ENCODE measurements at regions not wholly inside any gene's neighbourhood (a gene's known extent, or its start where the extent isn't known, plus 50 kb on each side); places are given as distances from the start of the nearest gene placed in this dataset.

DNA sequence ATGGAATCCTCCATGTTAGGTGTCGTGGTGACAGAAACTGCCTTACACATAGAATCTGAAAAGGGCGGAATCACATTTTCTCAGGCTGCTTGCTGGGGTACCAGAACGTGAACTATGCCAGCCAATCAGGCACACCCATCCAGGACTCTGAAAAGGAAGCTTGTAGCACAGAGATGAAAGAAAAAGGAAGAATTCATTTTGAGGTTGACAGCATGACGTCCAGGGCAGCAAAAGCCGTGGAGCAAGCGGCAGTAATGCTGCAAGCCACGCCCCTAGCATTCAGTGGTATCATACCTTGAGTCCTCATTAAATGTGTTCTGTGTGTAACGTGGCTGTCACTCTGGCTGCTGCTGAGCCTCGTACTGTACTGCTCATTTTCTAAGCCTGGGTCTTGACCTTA is 304.0 kb downstream of the DYSF start:
- H3K23ac ChIP-seq (ENCODE audit: insufficient read length): no peak overlapping the region
- no peaks in the 10 kb centered on the region for H3K23me2 ChIP-seq (ENCODE audit: low read depth, low read length)
- H3K9ac ChIP-seq (replicated peaks in 1 of 4; ENCODE audit: extremely low read depth in 1 of 4, low read depth in 3 of 4, low read length in 3 of 4): no peak overlapping the region
- H4K91ac ChIP-seq (replicated peaks; ENCODE audit: insufficient read length, low read length): no peak overlapping the region
- H2AK5ac ChIP-seq (ENCODE audit: low read depth, low read length): no peak overlapping the region
- no peaks in the 10 kb centered on the region for H3K27me3 ChIP-seq (replicated peaks in 1 of 4; ENCODE audit: control insufficient read depth in 3 of 4, extremely low read depth in 1 of 4, insufficient read depth in 3 of 4, low read length in 3 of 4)
- H2BK15ac ChIP-seq (ENCODE audit: low read length): no peak overlapping the region
- no peak overlapping the region for H2BK5ac ChIP-seq (ENCODE audit: low read depth, low read length)
- H2AFZ ChIP-seq (ENCODE audit: low read length): no peak overlapping the region
- WGBS, 2 experiments (ENCODE audit: extremely low coverage in 1 of 2, insufficient coverage in 1 of 2, insufficient read length in 1 of 2, insufficient replicate concordance in 2 of 2, low coverage in 1 of 2, low lambda C conversion rate in 2 of 2, missing lambda C conversion rate in 1 of 2): 90% methylated on average over 9 of the region's 9 CpGs; no CpG with 5 or more reads in 1 of the 2 experiments
- ChIA-PET POLR2A (ENCODE audit: partially characterized antibody) (interaction anchor here (0.7 kb wide), 1 partner anchor 19 kb away, joined by 3 read pairs; no protein-coding TSS in a partner anchor), CTCF (ENCODE audit: partially characterized antibody) (no interaction called here)
- peak overlapping the region; percentile 56; the same call in 1 of the 2 replicates for H2BK12ac ChIP-seq (ENCODE audit: low read depth, low read length)
- H2BK20ac ChIP-seq (ENCODE audit: low read length): 0 out of 2 replicates have a peak overlapping the region, but pooled peaks have one; percentile 13
- H3K14ac ChIP-seq (ENCODE audit: insufficient read length): no peak overlapping the region
- peaks cover 0 to 2% (median 1%) of the 10 kb centered on the region in 4 experiments; a peak in 2 of 7 replicates for H3K4me1 ChIP-seq (replicated peaks in 1 of 4; ENCODE audit: control insufficient read depth in 3 of 4, insufficient read depth in 4 of 4, low read length in 3 of 4)
- no peak overlapping the region for H4K8ac ChIP-seq (ENCODE audit: extremely low read depth, insufficient read depth, low read length)
- no peaks in the 10 kb centered on the region for H3K79me2 ChIP-seq (ENCODE audit: control insufficient read depth in 1 of 2, insufficient read depth in 2 of 2, low read length in 2 of 2)
- H3K79me1 ChIP-seq (ENCODE audit: low read depth, low read length): no peaks in the 10 kb centered on the region
- no peak overlapping the region for H3K4me3 ChIP-seq (ENCODE audit: extremely low read depth in 1 of 4, insufficient read depth in 2 of 4, low read depth in 3 of 4, low read length in 4 of 4)
- FAIRE-seq (no peak), DNase-seq (ENCODE audit: low read depth in 1 of 2, low spot score in 2 of 2) (no peak)
- H3K4me2 ChIP-seq (ENCODE audit: insufficient read depth in 1 of 2, low read depth in 2 of 2, low read length in 2 of 2): no peak overlapping the region
- H3K9me3 ChIP-seq (ENCODE audit: insufficient read depth in 2 of 2, low read depth in 1 of 2, low read length in 1 of 2): no peaks in the 10 kb centered on the region
- H3K56ac ChIP-seq (replicated peaks; ENCODE audit: insufficient read length, low read depth, low read length): no peak overlapping the region
- H2BK120ac ChIP-seq (replicated peaks; ENCODE audit: low read depth, low read length): no peak overlapping the region
- no peaks in the 10 kb centered on the region for H4K20me1 ChIP-seq (replicated peaks in 1 of 2; ENCODE audit: control insufficient read depth in 1 of 2, insufficient read depth in 2 of 2, low read length in 2 of 2)
- H3K4ac ChIP-seq (replicated peaks; ENCODE audit: insufficient read length, low read depth, low read length): no peak overlapping the region
- H3K27ac ChIP-seq (ENCODE audit: low read depth, low read length): no peak overlapping the region
- H4K5ac ChIP-seq (ENCODE audit: insufficient read length, low read depth, low read length): no peak overlapping the region
- no peaks in the 10 kb centered on the region for H3K36me3 ChIP-seq (ENCODE audit: control insufficient read depth in 2 of 4, insufficient read depth in 4 of 4, low read length in 3 of 4)
- no peak overlapping the region for H3K18ac ChIP-seq (ENCODE audit: extremely low read depth, low read length)
- TF ChIP-seq JUN (IDR thresholded peaks at IDR 0.05; ENCODE audit: low read depth, low read length) (no peak), KDM5A (IDR thresholded peaks at IDR 0.05; ENCODE audit: low read length) (no peak), CTBP2 (IDR thresholded peaks at IDR 0.05; ENCODE audit: borderline replicate concordance, insufficient read depth, insufficient read length, low read length) (no peak), HDAC6 (IDR thresholded peaks at IDR 0.05; ENCODE audit: low read depth, low read length) (no peak), BRCA1 (IDR thresholded peaks at IDR 0.05; ENCODE audit: low read depth, low read length) (no peak), PHF8 (conservative IDR thresholded peaks at IDR 0.05; ENCODE audit: low read depth, low read length) (no peak), EP300 (IDR thresholded peaks at IDR 0.05; ENCODE audit: borderline replicate concordance in 1 of 2, low read depth in 2 of 2, low read length in 2 of 2) (no peak), TAF1 (IDR thresholded peaks at IDR 0.05; ENCODE audit: low read depth, low read length) (no peak), CBX5 (IDR thresholded peaks at IDR 0.05; ENCODE audit: low read depth, low read length) (no peak), TAF7 (optimal IDR thresholded peaks at IDR 0.05; ENCODE audit: borderline replicate concordance, low read depth, low read length) (no peak), ATF3 (IDR thresholded peaks at IDR 0.05; ENCODE audit: insufficient read depth, low read depth, low read length) (no peak), FOSL1 (IDR thresholded peaks at IDR 0.05; ENCODE audit: insufficient read depth, low read depth, low read length) (no peak), RXRA (IDR thresholded peaks at IDR 0.05; ENCODE audit: insufficient read depth, low read depth, low read length) (no peak), EGR1 (IDR thresholded peaks at IDR 0.05; ENCODE audit: borderline replicate concordance, low read depth, low read length) (no peak)
